H1 (cell line): ENCODE measurements at regions not wholly inside any gene's neighbourhood (a gene's known extent, or its start where the extent isn't known, plus 50 kb on each side); places are given as distances from the start of the nearest gene placed in this dataset.

Experiments used
- CTCF ChIA-PET: fragments of 300-600 bp; sonication (Branson Sonifier 250); formaldehyde crosslinking; loops from one replicate; lab custom pipeline; 2021; ENCODE audit not compliant: partially characterized antibody; lab: Charles Lee
- POLR2A ChIA-PET: fragments of 300-600 bp; sonication (Branson Sonifier 250); formaldehyde crosslinking; loops from one replicate; lab custom pipeline; 2021; ENCODE audit warnings: inconsistent platforms; ENCODE audit not compliant: partially characterized antibody; lab: Charles Lee
- DNase-seq, 2 experiments: peaks; one replicate each; pipeline versions ENCODE4 v3.0.0 to v3.0.0-alpha.2; 2010 to 2022; ENCODE audit warnings: low spot score in 2 of 2, low read depth in 1 of 2, mixed read lengths in 1 of 2
- FAIRE-seq: peaks from 2 replicates; lab custom pipeline; 2011; peaks lifted over from hg19 to GRCh38; lab: Jason Lieb, UNC
- H2AFZ ChIP-seq: 2 replicates; pipeline ENCODE4 v1.8.1; 2012; ENCODE audit warnings: low read length, inconsistent platforms
- H2AK5ac ChIP-seq: 2 replicates; pipeline ENCODE4 v1.6.1; 2013; ENCODE audit warnings: low read depth, low read length
- H2BK120ac ChIP-seq: replicated peaks from 2 replicates; pipeline ENCODE3; 2013; ENCODE audit warnings: low read depth, low read length, inconsistent platforms
- H2BK12ac ChIP-seq: 2 replicates; pipeline ENCODE4 v1.6.1; 2013; ENCODE audit warnings: low read depth, low read length
- H2BK15ac ChIP-seq: 2 replicates; pipeline ENCODE4 v1.6.1; 2013; ENCODE audit warnings: low read length
- H2BK20ac ChIP-seq: 2 replicates; pipeline ENCODE4 v1.6.1; 2013; ENCODE audit warnings: low read length
- H2BK5ac ChIP-seq: 2 replicates; pipeline ENCODE4 v1.6.1; 2013; ENCODE audit warnings: low read depth, low read length
- H3K14ac ChIP-seq: 2 replicates; pipeline ENCODE4 v1.6.1; 2013; ENCODE audit warnings: inconsistent platforms; ENCODE audit not compliant: insufficient read length
- H3K18ac ChIP-seq: 2 replicates; pipeline ENCODE4 v1.6.1; 2013; ENCODE audit warnings: low read length; ENCODE audit errors: extremely low read depth
- H3K23ac ChIP-seq: 2 replicates; pipeline ENCODE4 v1.6.1; 2013; ENCODE audit warnings: inconsistent platforms; ENCODE audit not compliant: insufficient read length
- H3K23me2 ChIP-seq: 2 replicates; pipeline ENCODE4 v1.6.1; 2013; ENCODE audit warnings: low read depth, low read length
- H3K27ac ChIP-seq: 2 replicates; pipeline ENCODE4 v1.6.1; 2011; ENCODE audit warnings: low read depth, low read length, inconsistent platforms
- H3K27me3 ChIP-seq, 4 experiments: replicated peaks in 1 of 4; 1 replicate in 1 of 4; 2 replicates in 3 of 4; pipeline versions ENCODE4 v1.6.1 to v1.8.1; 2011 to 2013; ENCODE audit warnings: low read length in 3 of 4, mild to moderate bottlenecking in 3 of 4, inconsistent platforms in 2 of 4, mixed read lengths in 2 of 4, moderate library complexity in 1 of 4; ENCODE audit not compliant: control insufficient read depth in 3 of 4, insufficient read depth in 3 of 4; ENCODE audit errors: extremely low read depth in 1 of 4
- H3K36me3 ChIP-seq, 4 experiments: 2 replicates each; pipeline versions ENCODE4 v1.6.1 to v1.8.1; 2011 to 2013; ENCODE audit warnings: mild to moderate bottlenecking in 4 of 4, low read length in 3 of 4, moderate library complexity in 2 of 4, control low read depth in 1 of 4, inconsistent platforms in 1 of 4; ENCODE audit not compliant: insufficient read depth in 4 of 4, control insufficient read depth in 2 of 4
- H3K4ac ChIP-seq: replicated peaks from 2 replicates; pipeline ENCODE3; 2013; ENCODE audit warnings: low read length, low read depth, mixed read lengths, inconsistent platforms; ENCODE audit not compliant: insufficient read length
- H3K4me1 ChIP-seq, 4 experiments: replicated peaks in 1 of 4; 1 replicate in 1 of 4; 2 replicates in 3 of 4; pipeline versions ENCODE4 v1.6.1 to v1.8.1; 2011 to 2013; ENCODE audit warnings: low read length in 3 of 4, inconsistent platforms in 2 of 4, mixed read lengths in 1 of 4; ENCODE audit not compliant: insufficient read depth in 4 of 4, control insufficient read depth in 3 of 4
- H3K4me2 ChIP-seq, 2 experiments: 2 replicates each; pipeline versions ENCODE4 v1.6.1 to v1.8.1; 2011 to 2013; ENCODE audit warnings: low read depth in 2 of 2, low read length in 2 of 2, control low read depth in 1 of 2, inconsistent platforms in 1 of 2, mild to moderate bottlenecking in 1 of 2; ENCODE audit not compliant: insufficient read depth in 1 of 2
- H3K4me3 ChIP-seq, 4 experiments: fragments of 200-600, 300-600 bp in 1 of 4; sonication (generic), shearing (Covaris generic), sonication (Bioruptor Twin) in 1 of 4; 2 replicates each; pipeline versions ENCODE4 v1.5.1 to v1.8.1; 2011 to 2016; ENCODE audit warnings: low read length in 4 of 4, low read depth in 3 of 4, control low read depth in 2 of 4, inconsistent platforms in 2 of 4, mild to moderate bottlenecking in 2 of 4, mixed read lengths in 1 of 4, moderate library complexity in 1 of 4; ENCODE audit not compliant: insufficient read depth in 2 of 4; ENCODE audit errors: extremely low read depth in 1 of 4
- H3K56ac ChIP-seq: replicated peaks from 2 replicates; pipeline ENCODE3; 2013; ENCODE audit warnings: low read depth, mild to moderate bottlenecking, mixed read lengths, low read length, inconsistent platforms; ENCODE audit not compliant: insufficient read length
- H3K79me1 ChIP-seq: 2 replicates; pipeline ENCODE4 v1.6.1; 2013; ENCODE audit warnings: low read depth, low read length, control low read depth
- H3K79me2 ChIP-seq, 2 experiments: 2 replicates each; pipeline versions ENCODE4 v1.6.1 to v1.8.1; 2012 to 2013; ENCODE audit warnings: low read length in 2 of 2, mild to moderate bottlenecking in 2 of 2, inconsistent platforms in 1 of 2; ENCODE audit not compliant: insufficient read depth in 2 of 2, control insufficient read depth in 1 of 2
- H3K9ac ChIP-seq, 4 experiments: replicated peaks in 1 of 4; 1 replicate in 1 of 4; 2 replicates in 3 of 4; pipeline versions ENCODE4 v1.6.1 to v1.8.1; 2011 to 2013; ENCODE audit warnings: low read depth in 3 of 4, low read length in 3 of 4, control low read depth in 2 of 4, mild to moderate bottlenecking in 2 of 4, moderate library complexity in 2 of 4, inconsistent platforms in 1 of 4; ENCODE audit errors: extremely low read depth in 1 of 4
- H3K9me3 ChIP-seq, 2 experiments: 2 replicates each; pipeline versions ENCODE4 v1.6.1 to v1.8.1; 2012 to 2013; ENCODE audit warnings: mild to moderate bottlenecking in 2 of 2, moderate library complexity in 2 of 2, control low read depth in 1 of 2, inconsistent platforms in 1 of 2, low read depth in 1 of 2, low read length in 1 of 2, mixed read lengths in 1 of 2; ENCODE audit not compliant: insufficient read depth in 2 of 2
- H4K20me1 ChIP-seq, 2 experiments: replicated peaks in 1 of 2; 2 replicates each; pipeline versions ENCODE3 to v1.8.1; 2011 to 2013; ENCODE audit warnings: inconsistent platforms in 2 of 2, low read length in 2 of 2, mild to moderate bottlenecking in 1 of 2; ENCODE audit not compliant: insufficient read depth in 2 of 2, control insufficient read depth in 1 of 2
- H4K5ac ChIP-seq: 2 replicates; pipeline ENCODE4 v1.6.1; 2013; ENCODE audit warnings: low read length, low read depth, mixed read lengths, inconsistent platforms; ENCODE audit not compliant: insufficient read length
- H4K8ac ChIP-seq: 2 replicates; pipeline ENCODE4 v1.8.0; 2013; ENCODE audit warnings: mild to moderate bottlenecking, moderate library complexity, low read length, inconsistent platforms; ENCODE audit not compliant: insufficient read depth; ENCODE audit errors: extremely low read depth
- H4K91ac ChIP-seq: replicated peaks from 2 replicates; pipeline ENCODE3; 2013; ENCODE audit warnings: low read length, mixed read lengths, inconsistent platforms; ENCODE audit not compliant: insufficient read length
- EZH2 ChIP-seq: fragments of 200-600 bp; sonication (generic); IDR thresholded peaks from 2 replicates; pipeline ENCODE4 v1.7.1; 2012; ENCODE audit warnings: low read depth, mild to moderate bottlenecking, moderate library complexity, low read length, inconsistent platforms; ENCODE audit not compliant: severe bottlenecking
- NANOG ChIP-seq: IDR thresholded peaks from 2 replicates; pipeline ENCODE4 v1.6.1; 2011; ENCODE audit warnings: low read length, low read depth, mild to moderate bottlenecking, inconsistent platforms; ENCODE audit not compliant: insufficient read depth, poor library complexity, severe bottlenecking
- SAP30 ChIP-seq: fragments of 300-600 bp; sonication (generic); IDR thresholded peaks from 2 replicates; pipeline ENCODE4 v1.7.1; 2012; ENCODE audit warnings: low read length, moderate library complexity, mild to moderate bottlenecking, inconsistent platforms; ENCODE audit not compliant: insufficient read depth, insufficient replicate concordance
- WGBS, 2 experiments: shearing (Covaris generic) in 1 of 2; methylation state at CpG; one replicate each; pipeline versions ENCODE4 v1.1.6 to v1.1.7; 2013 to 2015; ENCODE audit warnings: low lambda C conversion rate in 2 of 2, mixed read lengths in 2 of 2, inconsistent platforms in 1 of 2, low coverage in 1 of 2, missing lambda C conversion rate in 1 of 2; ENCODE audit not compliant: insufficient replicate concordance in 2 of 2, insufficient coverage in 1 of 2, insufficient read length in 1 of 2; ENCODE audit errors: extremely low coverage in 1 of 2, missing lambda C conversion rate in 1 of 2; 5-methylcytosine and 5-hydroxymethylcytosine counted together

- H2AFZ ChIP-seq, result no peak overlapping the region
- CTCF ChIA-PET, result interaction anchor here (0.5 to 1.2 kb wide), 2 partner anchors 230 to 1311 kb away, joined by 3 to 6 read pairs; no protein-coding TSS in a partner anchor
- H2BK15ac ChIP-seq, result no peak overlapping the region
- H3K9ac ChIP-seq, result no peak overlapping the region
- H2AK5ac ChIP-seq, result no peak overlapping the region
- no peak overlapping the region for H3K18ac ChIP-seq
- no peak overlapping the region for H3K4me2 ChIP-seq
- no peak overlapping the region for H3K23ac ChIP-seq
- 72% methylated on average over 1 of the region's 1 CpG; no CpG with 5 or more reads in 1 of the 2 experiments for WGBS, 2 experiments
- H3K4me3 ChIP-seq, result no peak overlapping the region
- no peaks in the 10 kb centered on the region for H4K20me1 ChIP-seq
- POLR2A ChIA-PET, result no interaction called here
- no peak overlapping the region for H3K27ac ChIP-seq
- H3K4me1 ChIP-seq, result no peaks in the 10 kb centered on the region; a peak in 1 of 7 replicates
- no peak overlapping the region for H4K91ac ChIP-seq
- no peak overlapping the region for H4K8ac ChIP-seq
- TF ChIP-seq SAP30, result no peak
- TF ChIP-seq EZH2, result no peak
- TF ChIP-seq NANOG, result no peak
- no peaks in the 10 kb centered on the region for H3K23me2 ChIP-seq
- H2BK20ac ChIP-seq, result no peak overlapping the region
- H3K79me1 ChIP-seq, result no peaks in the 10 kb centered on the region
- FAIRE-seq (no peak), DNase-seq (no peak)
- H3K79me2 ChIP-seq, result no peaks in the 10 kb centered on the region
- H2BK12ac ChIP-seq, result peak overlapping the region; percentile 69; the same call in 1 of the 2 replicates
- H4K5ac ChIP-seq, result no peak overlapping the region
- no peaks in the 10 kb centered on the region for H3K36me3 ChIP-seq
- no peak overlapping the region for H3K4ac ChIP-seq
- H3K14ac ChIP-seq, result no peak overlapping the region
- no peak overlapping the region for H2BK5ac ChIP-seq
- H3K9me3 ChIP-seq, result no peaks in the 10 kb centered on the region
- no peak overlapping the region for H3K56ac ChIP-seq
- H2BK120ac ChIP-seq, result no peak overlapping the region
- peaks cover 0 to 1% (median 0%) of the 10 kb centered on the region in 4 experiments; a peak in 1 of 7 replicates for H3K27me3 ChIP-seq
Measured at GRCh38 chr13:57857945-57858344, 226.4 kb downstream of the PCDH17 start.
